Gastrocnemius medialis (tissue), 4 donors: ENCODE measurements at regions not wholly inside any gene's neighbourhood (a gene's known extent, or its start where the extent isn't known, plus 50 kb on each side); places are given as distances from the start of the nearest gene placed in this dataset.

Experiments
- ATAC-seq, 2 donors: fragments of 150-250 bp; one replicate each; pipeline ENCODE4 v1.9.1; 2016
- DNase-seq, 2 donors: peaks; one replicate each; pipeline ENCODE4 v3.0.0-alpha.2; 2019
- H3K27ac ChIP-seq, 4 donors: fragments of 200-600 bp; sonication (generic); 1 replicate in 1 of 4; 2 replicates in 3 of 4; pipeline ENCODE4 v1.5.1; 2016 to 2018; ENCODE audit warnings: mild to moderate bottlenecking in 2 of 4, moderate library complexity in 1 of 4
- H3K27me3 ChIP-seq, 3 donors: fragments of 200-600 bp; sonication (generic) in 2 of 3; 1 replicate in 1 of 3; 2 replicates in 2 of 3; pipeline versions ENCODE4 v1.5.1 to v1.6.0; 2016 to 2019; ENCODE audit warnings: mild to moderate bottlenecking in 1 of 3, moderate library complexity in 1 of 3
- H3K36me3 ChIP-seq, 2 donors: fragments of 200-600 bp; sonication (generic) in 1 of 2; one replicate each; pipeline ENCODE4 v1.5.1; 2017 to 2018
- H3K4me1 ChIP-seq, 2 donors: fragments of 200-600 bp; sonication (generic) in 1 of 2; one replicate each; pipeline ENCODE4 v1.5.1; 2016 to 2017; ENCODE audit warnings: mild to moderate bottlenecking in 2 of 2
- H3K4me3 ChIP-seq, 4 donors: fragments of 200-600 bp; sonication (generic) in 3 of 4; 1 replicate in 1 of 4; 2 replicates in 3 of 4; pipeline ENCODE4 v1.5.1; 2016 to 2019; ENCODE audit warnings: mild to moderate bottlenecking in 2 of 4
- H3K9me3 ChIP-seq, 3 donors: fragments of 200-600 bp; sonication (generic) in 2 of 3; 1 replicate in 1 of 3; 2 replicates in 2 of 3; pipeline ENCODE4 v1.5.1; 2016 to 2019
- CTCF ChIP-seq, 5 experiments: fragments of 450-650 bp in 3 of 5; fragments of 200-600 bp in 2 of 5; sonication (generic) in 2 of 5; IDR thresholded peaks in 4 of 5; conservative IDR thresholded peaks in 1 of 5; 1 replicate in 4 of 5; 2 replicates in 1 of 5; pipeline ENCODE4 v1.5.1; 2016 to 2019; ENCODE audit warnings: antibody characterized with exemption in 5 of 5, mild to moderate bottlenecking in 3 of 5, moderate library complexity in 3 of 5
- POLR2A ChIP-seq, 2 donors: fragments of 450-650 bp; IDR thresholded peaks; one replicate each; pipeline ENCODE4 v1.6.1; 2017; ENCODE audit warnings: antibody characterized with exemption in 2 of 2, mild to moderate bottlenecking in 2 of 2, moderate library complexity in 2 of 2
- in situ Hi-C, 4 donors: fragments of 200-750 bp; cut with MboI; loops; one replicate each; pipeline versions ENCODE4 v1.15.0 to v1.8.0; 2017; ENCODE audit warnings: low sequenced_read_pairs in 4 of 4
- intact Hi-C: fragments of 100-400 bp; cut with DNase I; formaldehyde crosslinking; loops from one replicate; pipeline ENCODE4 v1.15.1; 2023; ENCODE audit warnings: low total_unique reads

- in situ Hi-C loops (no loop called here), intact Hi-C loops (no loop called here)
- DNase-seq (no peak), ATAC-seq (no peak)
- no peak overlapping the region for H3K4me3 ChIP-seq
- H3K4me1 ChIP-seq: no peaks in the 10 kb centered on the region
- H3K27ac ChIP-seq: no peak overlapping the region
- H3K9me3 ChIP-seq: no peaks in the 10 kb centered on the region
- TF ChIP-seq CTCF (IDR thresholded peaks at IDR 0.05 in 4 of 5, conservative IDR thresholded peaks at IDR 0.05 in 1 of 5) (no peak), POLR2A (IDR thresholded peaks at IDR 0.05) (no peak)
- H3K27me3 ChIP-seq: no peaks in the 10 kb centered on the region
- no peaks in the 10 kb centered on the region for H3K36me3 ChIP-seq
Measured at GRCh38 chr2:150732491-150732890, 245.0 kb upstream of the RND3 start.

DNA sequence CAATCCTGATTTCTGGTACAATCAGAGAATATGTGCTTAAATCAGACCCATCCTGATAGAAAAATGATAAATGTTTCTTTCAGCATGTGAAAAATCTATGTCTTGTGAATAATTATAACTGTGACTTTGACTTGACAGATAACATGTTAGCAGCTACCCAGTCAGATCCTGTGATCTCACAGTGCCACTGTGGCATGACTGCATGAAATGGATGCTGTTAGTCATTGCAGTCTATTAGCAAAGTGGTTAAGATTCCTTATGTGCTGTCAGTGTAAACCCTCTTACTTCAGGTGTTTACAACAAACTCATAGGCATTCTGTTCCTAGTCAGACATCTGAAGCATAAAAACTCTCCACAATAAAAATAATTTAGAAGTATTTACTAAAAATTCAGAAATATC is 244.6 kb upstream of the RND3 start:
- no peaks in the 10 kb centered on the region for H3K27me3 ChIP-seq
- ATAC-seq (no peak), DNase-seq (no peak)
- no peak overlapping the region for H3K27ac ChIP-seq
- H3K4me1 ChIP-seq: no peaks in the 10 kb centered on the region
- in situ Hi-C loops (no loop called here), intact Hi-C loops (no loop called here)
- no peaks in the 10 kb centered on the region for H3K9me3 ChIP-seq
- H3K36me3 ChIP-seq: no peaks in the 10 kb centered on the region
- no peak overlapping the region for H3K4me3 ChIP-seq
- TF ChIP-seq CTCF (IDR thresholded peaks at IDR 0.05 in 4 of 5, conservative IDR thresholded peaks at IDR 0.05 in 1 of 5): no peak
- no peak for TF ChIP-seq POLR2A (IDR thresholded peaks at IDR 0.05)

- ATAC-seq: no peak
- DNase-seq: no peak
- TF ChIP-seq POLR2A (IDR thresholded peaks at IDR 0.05) (no peak), CTCF (IDR thresholded peaks at IDR 0.05 in 4 of 5, conservative IDR thresholded peaks at IDR 0.05 in 1 of 5) (no peak)
- Histone ChIP-seq H3K27ac (no peak overlapping the region), H3K4me3 (no peak overlapping the region), H3K9me3 (no peaks in the 10 kb centered on the region), H3K27me3 (no peaks in the 10 kb centered on the region), H3K36me3 (no peaks in the 10 kb centered on the region), H3K4me1 (no peaks in the 10 kb centered on the region)
- in situ Hi-C loops: no loop called here
- intact Hi-C loops: no loop called here
Measured at GRCh38 chr2:150729495-150729955, 242.1 kb upstream of the RND3 start.

DNA sequence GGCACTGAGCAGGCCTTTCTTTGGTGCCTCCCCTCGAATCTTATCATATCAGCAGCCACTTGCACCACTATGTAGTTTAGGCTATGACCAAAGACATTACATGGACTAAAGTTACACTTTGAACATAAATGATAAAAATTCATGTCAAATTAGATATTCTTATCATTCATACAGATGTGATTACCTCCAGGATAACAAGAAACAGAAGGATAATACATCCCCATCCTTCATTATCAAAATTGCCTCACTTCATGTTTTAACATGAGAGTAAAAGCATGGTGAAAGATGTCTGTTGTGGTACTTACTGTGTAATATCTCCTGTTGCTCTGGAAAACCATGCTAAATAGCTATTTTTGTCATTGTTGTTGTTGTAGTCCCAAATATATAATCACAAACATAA is 230.8 kb upstream of the RND3 start:
- Histone ChIP-seq H3K4me3 (no peak overlapping the region), H3K36me3 (no peaks in the 10 kb centered on the region), H3K27me3 (no peaks in the 10 kb centered on the region), H3K9me3 (no peaks in the 10 kb centered on the region), H3K4me1 (no peaks in the 10 kb centered on the region), H3K27ac (no peak overlapping the region)
- DNase-seq (no peak), ATAC-seq (no peak)
- in situ Hi-C loops: no loop called here
- intact Hi-C loops: no loop called here
- TF ChIP-seq POLR2A (IDR thresholded peaks at IDR 0.05) (no peak), CTCF (IDR thresholded peaks at IDR 0.05 in 4 of 5, conservative IDR thresholded peaks at IDR 0.05 in 1 of 5) (no peak)

DNA sequence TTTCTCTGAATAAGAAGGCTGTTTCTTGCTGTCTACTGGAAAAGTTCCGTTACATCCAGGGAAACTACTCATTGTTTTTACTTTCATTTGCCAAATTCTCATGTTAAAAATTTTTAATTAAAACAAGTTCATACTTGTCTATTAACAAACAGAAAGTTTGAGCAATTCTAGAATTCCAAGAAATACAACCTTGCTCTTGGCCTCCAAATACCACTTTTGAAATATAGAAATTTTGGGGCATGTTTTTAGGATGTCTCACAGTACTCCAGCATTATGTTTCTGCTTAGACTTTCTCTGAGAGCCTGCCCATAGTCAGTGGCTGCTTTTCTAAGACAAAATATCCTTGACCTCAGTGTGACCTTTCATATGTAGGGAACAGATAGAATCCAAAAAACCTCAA is 228.7 kb upstream of the RND3 start:
- TF ChIP-seq CTCF (IDR thresholded peaks at IDR 0.05 in 4 of 5, conservative IDR thresholded peaks at IDR 0.05 in 1 of 5) (no peak), POLR2A (IDR thresholded peaks at IDR 0.05) (no peak)
- Histone ChIP-seq H3K9me3 (no peaks in the 10 kb centered on the region), H3K4me1 (no peaks in the 10 kb centered on the region), H3K27ac (no peak overlapping the region), H3K27me3 (no peaks in the 10 kb centered on the region), H3K36me3 (no peaks in the 10 kb centered on the region), H3K4me3 (no peak overlapping the region)
- ATAC-seq (no peak), DNase-seq (no peak)
- in situ Hi-C loops (no loop called here), intact Hi-C loops (no loop called here)
